GM19328 (cell line): ENCODE measurements at regions not wholly inside any gene's neighbourhood (a gene's known extent, or its start where the extent isn't known, plus 50 kb on each side); places are given as distances from the start of the nearest gene placed in this dataset.

Source experiments
- ATAC-seq: cut with Tn5 transposase; IDR thresholded peaks from one replicate; pipeline ENCODE4 v1.9.1; 2021; ENCODE audit warnings: mild to moderate bottlenecking, moderate library complexity; ENCODE audit not compliant: unreplicated experiment

DNA sequence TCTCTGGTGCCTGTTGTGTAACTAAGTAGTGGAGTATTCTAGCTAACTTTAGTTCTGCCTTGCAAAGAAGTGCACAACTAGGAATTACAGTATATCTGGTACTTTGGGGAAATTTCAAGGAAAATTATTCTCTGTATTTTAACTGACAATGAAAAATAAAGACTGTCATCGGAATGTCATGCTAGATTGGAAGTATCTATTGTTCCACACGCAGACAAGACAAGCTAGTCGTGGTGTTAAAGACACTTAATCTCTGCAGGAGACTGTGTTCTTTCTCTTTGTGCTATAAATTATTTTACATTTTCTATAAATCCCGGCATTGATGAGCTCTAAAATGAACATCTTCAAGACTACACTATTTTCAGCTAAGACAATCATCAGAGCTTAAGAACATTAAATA is 1068.8 kb upstream of the ADGRL4 start:
- no peak for ATAC-seq

GRCh38 chr1:80072563-80072962 is 1066.0 kb upstream of the ADGRL4 start:
- ATAC-seq: no peak

GRCh38 chr1:80066060-80066459 is 1059.5 kb upstream of the ADGRL4 start:
- no peak for ATAC-seq

DNA sequence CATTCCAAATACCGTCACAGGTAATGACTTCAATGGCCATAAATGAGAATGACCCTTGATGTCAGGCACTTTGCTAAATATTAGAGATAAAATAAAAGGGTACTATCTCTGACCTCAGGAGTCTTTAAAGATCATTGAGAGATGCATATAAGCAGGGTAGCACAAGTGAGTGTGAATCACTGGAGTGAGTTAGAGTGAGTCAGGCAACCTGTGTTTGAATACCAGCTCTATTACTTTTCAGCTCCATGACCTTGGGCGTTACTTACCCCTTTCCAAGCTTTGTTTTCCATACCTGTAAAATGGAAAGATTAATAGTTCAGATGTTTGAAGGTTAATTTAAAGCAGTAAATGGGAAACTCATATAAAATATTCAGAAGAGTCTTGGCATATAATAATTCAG is 1058.0 kb upstream of the ADGRL4 start:
- ATAC-seq: no peak

DNA sequence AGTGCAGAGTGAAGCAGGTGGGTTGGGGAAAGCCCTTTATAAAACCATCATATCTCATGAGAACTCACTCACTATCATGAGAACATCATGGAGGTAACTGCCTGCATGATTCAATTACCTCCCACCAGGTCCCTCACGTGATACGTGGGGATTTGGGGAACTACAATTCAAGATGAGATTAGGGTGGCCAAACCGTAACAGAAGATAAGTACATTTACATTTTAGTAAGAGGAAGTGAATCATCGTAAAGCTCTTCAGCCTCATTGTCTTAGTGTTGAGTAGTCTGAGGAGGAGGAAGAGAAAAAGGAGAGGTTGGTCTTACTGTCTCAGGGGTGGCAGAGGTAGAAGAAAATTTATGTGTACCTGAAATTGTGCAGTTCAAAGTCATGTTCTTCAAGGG is 1053.4 kb upstream of the ADGRL4 start:
- no peak for ATAC-seq

- no peak for ATAC-seq
Measured at GRCh38 chr1:80056179-80056578, 1049.6 kb upstream of the ADGRL4 start.

DNA sequence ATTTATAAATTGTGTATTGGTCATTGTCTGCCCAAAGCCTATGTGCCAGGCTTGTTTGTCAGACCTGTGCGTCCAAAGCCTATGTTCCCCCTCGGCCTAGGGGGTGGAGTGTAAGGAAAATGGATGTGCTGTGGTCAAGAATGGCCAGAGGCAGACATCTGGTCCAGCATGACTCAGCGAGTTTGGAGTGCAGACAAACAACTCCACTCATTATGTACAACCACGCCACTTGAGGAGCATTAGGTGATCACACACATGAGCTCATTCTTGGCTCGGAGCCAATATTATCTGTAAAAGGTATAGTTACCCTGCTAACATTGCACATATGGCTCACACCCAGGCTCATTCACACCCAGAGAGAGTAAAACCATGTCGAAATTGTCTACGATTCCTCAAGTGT is 1047.6 kb upstream of the ADGRL4 start:
- ATAC-seq: no peak

- no peak for ATAC-seq
Measured at GRCh38 chr1:80053613-80054012, 1047.1 kb upstream of the ADGRL4 start.

GRCh38 chr1:80050523-80050922 is 1044.0 kb upstream of the ADGRL4 start:
- ATAC-seq: no peak

DNA sequence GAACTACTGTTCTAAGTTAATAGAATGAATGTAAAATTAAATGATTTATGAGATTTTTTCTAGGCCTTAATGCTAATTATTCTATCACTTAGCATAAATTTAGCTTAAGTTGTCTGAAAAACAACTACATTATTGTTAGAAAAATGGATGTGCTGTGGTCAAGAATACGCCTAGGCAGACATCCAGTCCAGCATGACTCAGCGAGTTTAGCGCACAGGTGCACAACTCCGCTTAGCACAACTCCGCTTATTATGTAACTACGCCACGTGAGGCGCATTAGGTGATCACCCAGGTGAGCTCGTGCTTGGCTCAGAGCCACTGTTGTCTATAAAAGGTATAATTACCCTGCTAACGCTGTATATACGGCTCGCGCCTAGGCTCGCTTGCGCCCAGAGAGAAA is 1043.6 kb upstream of the ADGRL4 start:
- ATAC-seq: no peak

- no peak for ATAC-seq
Measured at GRCh38 chr1:80048716-80049115, 1042.2 kb upstream of the ADGRL4 start.

- ATAC-seq: no peak
Measured at GRCh38 chr1:80047791-80048190, 1041.3 kb upstream of the ADGRL4 start.

- no peak for ATAC-seq
Measured at GRCh38 chr1:80044662-80045061, 1038.1 kb upstream of the ADGRL4 start.

DNA sequence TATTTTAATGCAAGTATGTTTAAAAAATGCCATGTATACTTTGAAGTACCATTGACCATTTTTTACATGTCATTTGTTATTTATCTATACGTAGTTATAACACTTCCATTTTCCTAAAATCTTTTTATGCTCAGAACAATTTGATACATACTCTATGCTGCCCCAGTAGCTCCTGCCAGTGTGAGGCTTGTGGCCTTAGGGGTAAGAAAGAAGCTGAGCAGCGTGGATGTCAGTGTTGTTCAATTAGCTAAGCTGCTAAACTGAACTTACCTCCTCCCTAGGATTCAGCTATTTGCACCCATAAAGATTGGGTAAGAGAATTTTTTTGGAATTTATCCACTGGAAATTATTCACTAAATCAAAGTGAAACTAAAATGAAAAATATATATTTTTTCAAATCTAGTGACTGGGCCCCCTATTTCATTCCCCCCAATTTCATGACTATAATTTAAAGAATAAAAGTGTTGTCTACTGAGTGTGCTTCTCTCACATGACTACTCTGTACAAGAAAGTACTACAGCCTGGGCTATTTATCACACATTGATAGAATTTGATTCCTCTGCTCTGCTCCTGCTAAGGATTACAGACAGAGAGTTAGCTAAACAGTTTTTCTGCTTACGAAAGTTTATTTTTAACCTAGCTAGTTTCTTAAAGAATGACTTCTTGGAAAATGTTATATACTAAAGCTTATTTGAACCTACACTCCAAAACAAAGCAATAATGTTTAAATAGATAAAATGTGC is 1030.3 kb upstream of the ADGRL4 start:
- no peak for ATAC-seq

GRCh38 chr1:80023358-80023757 is 1016.8 kb upstream of the ADGRL4 start:
- no peak for ATAC-seq

DNA sequence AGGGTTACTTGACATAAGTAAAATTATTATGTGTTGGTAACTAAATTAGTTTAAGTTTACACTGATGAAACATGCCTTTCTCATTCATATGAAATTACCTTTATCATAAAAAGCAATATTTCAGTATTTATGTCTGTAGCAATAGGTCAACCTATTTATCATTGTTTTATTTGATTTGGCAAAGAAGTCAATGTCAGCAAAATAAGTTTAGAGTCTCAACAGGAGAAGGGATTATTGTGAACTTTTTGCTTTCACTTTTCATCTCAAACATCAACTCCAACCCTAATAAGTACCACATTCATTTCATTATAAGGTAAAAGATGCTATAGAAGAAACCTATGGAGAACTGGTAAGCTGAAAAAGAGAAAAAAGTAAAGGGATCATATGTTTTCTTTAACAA is 1015.4 kb upstream of the ADGRL4 start:
- no peak for ATAC-seq

GRCh38 chr1:80018348-80018747 is 1011.8 kb upstream of the ADGRL4 start:
- ATAC-seq: no peak

DNA sequence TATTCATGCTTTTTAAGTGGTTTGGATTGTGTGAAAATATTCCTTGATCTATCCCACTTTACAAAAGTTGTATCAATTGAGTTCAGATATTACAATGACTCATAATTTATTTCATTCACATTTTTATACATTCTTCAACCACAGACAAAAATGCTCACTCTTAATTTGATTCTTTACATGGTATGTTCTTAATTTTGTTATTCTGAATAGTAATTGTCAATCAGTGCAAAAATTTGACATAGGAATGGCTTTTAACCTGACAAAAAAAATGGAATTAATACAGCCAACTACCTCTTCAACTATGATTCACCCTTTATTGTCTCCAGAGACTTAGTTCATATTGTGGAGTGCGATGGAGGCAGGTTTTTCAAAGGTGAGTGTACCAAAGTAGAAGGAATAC is 1002.4 kb upstream of the ADGRL4 start:
- no peak for ATAC-seq

- ATAC-seq: no peak
Measured at GRCh38 chr1:80003250-80003649, 996.7 kb upstream of the ADGRL4 start.

DNA sequence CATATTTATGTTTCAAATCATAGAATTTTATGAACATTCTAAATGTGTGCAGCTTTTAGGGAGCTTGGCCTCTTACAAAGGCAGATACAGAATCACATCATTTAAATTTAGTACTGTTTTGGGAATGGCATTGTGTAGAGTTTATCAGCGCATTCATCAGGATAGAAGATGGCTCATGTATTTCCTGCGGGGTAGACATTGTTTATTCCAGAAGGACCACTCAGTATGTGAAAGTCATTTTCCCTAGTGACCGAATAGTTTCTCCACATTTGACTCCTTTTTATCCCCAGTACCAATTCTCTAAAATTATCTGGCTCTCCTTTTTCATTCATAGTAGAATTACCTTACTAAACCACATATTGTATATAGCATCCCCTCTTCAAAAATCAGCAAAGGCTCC is 981.9 kb upstream of the ADGRL4 start:
- no peak for ATAC-seq

DNA sequence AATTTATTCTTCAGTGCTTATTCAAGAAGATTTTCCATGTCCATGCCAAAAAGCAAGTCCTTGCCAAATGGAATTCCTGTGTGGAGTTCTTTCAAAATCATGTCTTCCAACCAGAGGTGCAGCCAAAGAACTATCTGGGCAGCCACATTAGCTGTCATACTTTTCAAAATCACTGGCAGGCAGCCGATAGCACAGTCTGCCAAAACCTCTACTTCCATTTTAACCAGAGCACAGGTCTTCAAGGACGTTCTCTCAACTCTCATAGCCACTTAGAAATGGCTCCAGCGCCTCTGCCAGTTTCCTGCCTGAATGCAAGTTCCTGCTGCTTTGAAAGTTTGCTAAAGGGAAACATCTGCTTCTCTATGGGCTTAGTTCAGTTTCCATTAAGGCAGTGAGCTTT is 975.7 kb upstream of the ADGRL4 start:
- no peak for ATAC-seq

DNA sequence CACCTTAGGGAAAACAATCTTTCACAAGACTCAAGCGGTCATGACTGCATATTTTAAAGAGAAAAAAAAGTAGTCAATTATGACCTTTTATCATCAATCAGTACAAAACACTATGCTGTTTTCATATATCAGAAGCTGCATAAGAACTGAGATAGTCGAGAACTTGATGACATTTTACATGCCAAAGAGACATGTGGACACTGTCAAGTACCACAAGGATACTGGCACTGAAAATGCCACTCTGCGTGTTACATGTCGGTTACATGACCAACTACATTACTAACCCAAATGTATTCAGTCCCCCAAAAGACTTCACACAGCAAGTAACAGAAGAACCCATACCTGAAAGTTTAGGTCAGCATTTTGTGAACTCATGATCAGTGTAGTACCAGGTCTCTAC is 975.0 kb upstream of the ADGRL4 start:
- no peak for ATAC-seq

GRCh38 chr1:79979346-79979745 is 972.8 kb upstream of the ADGRL4 start:
- ATAC-seq: no peak
